ENCODE measurements at regions not wholly inside any gene's neighbourhood (a gene's known extent, or its start where the extent isn't known, plus 50 kb on each side); places are given as distances from the start of the nearest gene placed in this dataset.
"Not testable (repeated sequence)": the region's sequence is repeated elsewhere in the genome, so short reads cannot be mapped to it uniquely, and the experiment has no call there.

- peak; percentile 81 for DNase-seq (ENCODE audit: low spot score)
Measured at GRCh38 chr19:5290336-5291262, 50.0 kb downstream of the PTPRS start.

DNA sequence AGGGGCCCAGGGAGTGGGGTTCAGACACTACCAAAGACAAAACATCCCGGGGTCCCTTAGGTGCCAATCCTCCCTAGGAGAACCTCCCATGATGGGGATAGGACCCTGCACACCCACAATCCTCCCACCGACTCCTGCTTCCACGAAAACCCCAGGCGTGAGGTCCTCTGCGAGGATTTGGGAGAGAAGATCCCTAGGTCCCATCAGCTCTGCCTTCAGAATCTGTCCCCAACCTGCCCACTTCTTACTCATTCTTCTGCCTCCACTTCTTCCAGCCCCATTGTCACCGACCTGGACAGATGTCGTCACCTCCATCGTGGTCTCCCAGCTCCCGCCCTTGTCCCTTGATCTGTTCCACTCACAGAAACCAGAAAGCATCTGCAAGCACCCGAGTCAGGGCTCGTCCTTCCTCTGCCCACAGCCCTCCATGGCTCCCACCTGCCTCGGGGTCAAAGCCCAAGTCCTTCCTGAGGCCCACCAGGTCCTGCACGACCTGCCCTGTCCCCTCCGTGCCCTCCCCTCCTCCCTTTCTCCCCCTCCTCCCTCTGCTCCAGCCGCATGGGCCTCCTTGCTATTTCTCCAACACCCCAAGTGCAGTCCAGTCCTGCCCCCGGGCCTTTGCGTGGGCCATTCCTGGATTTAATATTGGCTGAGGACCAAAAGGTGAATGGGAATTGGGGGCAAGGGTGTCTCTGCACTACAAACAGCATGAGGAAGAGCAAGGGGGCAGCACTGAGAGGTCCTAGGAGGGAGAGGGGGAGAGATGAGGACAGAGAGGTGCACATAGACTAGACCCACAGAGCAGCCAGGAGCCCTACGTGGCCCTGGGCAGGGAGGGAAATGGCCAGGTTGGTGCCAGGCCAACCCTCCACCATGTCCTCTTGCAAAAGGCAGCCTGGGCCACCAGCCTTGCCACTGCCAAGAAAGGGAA, 51.3 kb downstream of the PTPRS start:
- DNase-seq (ENCODE audit: low spot score) = no peak

- no peak for DNase-seq (ENCODE audit: low spot score)
Measured at GRCh38 chr19:5288347-5288739, 52.3 kb downstream of the PTPRS start.

DNA sequence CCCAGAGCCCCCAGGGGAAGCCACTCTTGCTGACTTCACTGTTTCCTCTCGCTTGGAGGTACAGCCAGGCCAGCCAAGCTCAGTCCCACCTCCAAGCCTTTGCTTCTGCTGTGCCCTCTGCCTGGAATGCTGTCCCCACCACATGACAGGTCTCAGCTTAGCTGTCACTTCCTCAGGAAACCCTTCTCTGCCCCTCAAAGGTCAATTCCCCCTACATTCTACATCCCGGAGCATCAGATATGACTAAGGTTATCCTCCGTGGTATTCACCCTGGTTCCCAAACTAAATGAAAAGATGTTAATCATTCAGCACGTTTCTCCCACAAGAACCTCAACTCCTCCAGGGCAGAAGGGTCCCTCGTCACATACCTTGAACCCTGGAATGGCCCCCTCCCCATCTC, 53.5 kb downstream of the PTPRS start:
- no peak for DNase-seq (ENCODE audit: low spot score)

DNA sequence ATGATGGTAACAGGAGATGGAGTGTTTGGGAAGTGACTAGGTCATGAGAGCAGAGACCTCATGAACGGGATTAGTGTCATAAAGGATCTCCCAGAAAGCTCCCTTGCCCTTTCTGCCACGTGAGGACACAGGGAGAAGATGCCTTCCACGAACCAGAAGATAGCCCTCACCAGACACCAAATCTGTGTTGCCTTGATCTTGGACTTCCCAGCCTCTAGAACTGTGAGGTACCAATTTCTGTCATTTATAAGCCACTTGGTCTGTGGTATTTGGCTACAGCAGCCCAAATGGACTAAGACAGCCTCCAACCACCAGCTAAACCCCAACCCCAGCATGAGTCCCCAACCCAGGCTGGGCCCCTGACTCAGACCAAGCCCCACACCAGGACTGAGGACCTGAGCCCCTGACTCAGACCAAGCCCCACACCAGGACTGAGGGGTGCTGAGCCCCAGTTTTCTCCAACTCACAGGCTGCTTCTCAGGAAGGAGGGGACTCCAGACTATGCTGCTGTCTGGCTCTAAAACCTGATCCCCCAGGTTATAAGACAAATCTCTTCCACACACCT, 54.1 kb downstream of the PTPRS start:
- no peak for DNase-seq (ENCODE audit: low spot score)

- no peak for DNase-seq (ENCODE audit: low spot score)
Measured at GRCh38 chr19:5285955-5286354, 54.7 kb downstream of the PTPRS start.

- no peak for DNase-seq (ENCODE audit: low spot score)
Measured at GRCh38 chr19:5285311-5285710, 55.3 kb downstream of the PTPRS start.

DNA sequence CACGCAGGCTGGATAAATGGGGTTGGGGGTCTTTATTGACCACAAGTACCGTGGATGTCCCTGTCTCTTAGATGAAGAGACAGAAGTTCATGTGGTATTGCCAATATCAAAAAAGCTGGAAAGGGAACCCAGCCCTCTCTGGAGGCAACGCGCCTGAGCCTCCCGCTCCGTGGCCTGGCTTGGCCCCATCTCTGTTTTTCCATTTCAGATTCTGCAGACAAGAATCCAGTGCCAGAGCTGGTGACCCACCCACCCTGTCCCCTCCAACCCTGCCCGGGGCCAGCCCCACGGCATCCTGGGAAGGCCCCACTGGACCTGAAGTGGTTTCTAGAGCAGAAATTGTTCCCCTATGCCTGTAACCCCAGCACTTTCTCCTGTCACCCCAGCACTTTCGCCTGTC, 57.7 kb downstream of the PTPRS start:
- DNase-seq (ENCODE audit: low spot score) = no peak

- no peak for DNase-seq (ENCODE audit: low spot score)
Measured at GRCh38 chr19:5281588-5281987, 59.0 kb downstream of the PTPRS start.

DNA sequence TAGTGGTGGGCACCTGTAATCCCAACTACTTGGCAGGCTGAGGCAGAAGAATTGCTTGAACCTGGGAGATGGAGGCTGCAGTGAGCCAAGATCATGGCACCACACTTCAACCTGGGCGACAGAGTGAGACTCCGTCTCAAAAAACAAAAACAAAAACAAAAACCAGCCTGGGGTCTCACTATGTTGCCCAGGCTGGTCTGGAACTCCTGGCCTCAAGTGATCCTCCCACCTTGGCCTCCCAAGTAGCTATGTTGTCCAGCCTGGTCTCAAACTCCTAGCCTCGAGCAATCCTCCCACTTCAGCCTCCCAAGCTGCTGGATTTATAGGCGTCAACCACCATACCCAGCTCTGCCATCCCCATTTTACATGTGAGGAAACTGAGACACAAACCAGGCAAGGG, 64.9 kb downstream of the PTPRS start:
- not testable (repeated sequence) for DNase-seq (ENCODE audit: low spot score)

GRCh38 chr19:5273782-5274181, 66.8 kb downstream of the PTPRS start:
- DNase-seq (ENCODE audit: low spot score) = no peak

DNA sequence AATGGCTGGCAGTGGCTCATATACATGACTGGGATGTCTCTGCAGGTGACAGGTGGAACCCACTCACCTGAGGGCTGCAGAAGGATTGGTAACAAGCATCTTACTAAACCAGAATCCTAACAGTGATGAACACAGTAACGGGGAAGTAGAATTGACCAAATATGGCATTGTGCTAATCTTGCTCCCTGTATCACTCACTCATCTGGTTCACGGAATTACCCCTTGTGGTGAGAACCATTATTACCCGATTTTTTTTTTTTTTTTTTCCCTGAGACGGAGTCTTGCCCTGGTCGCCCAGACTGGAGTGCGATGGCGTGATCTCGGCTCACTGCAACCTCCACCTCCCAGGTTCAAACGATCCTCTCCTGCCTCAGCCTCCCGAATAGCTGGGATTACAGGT, 69.5 kb downstream of the PTPRS start:
- no peak for DNase-seq (ENCODE audit: low spot score)

GRCh38 chr19:5269926-5270325, 70.7 kb downstream of the PTPRS start:
- DNase-seq (ENCODE audit: low spot score) = no peak

GRCh38 chr19:5269279-5269678, 71.3 kb downstream of the PTPRS start:
- no peak for DNase-seq (ENCODE audit: low spot score)

- DNase-seq (ENCODE audit: low spot score) = no peak
Measured at GRCh38 chr19:5268801-5269200, 71.8 kb downstream of the PTPRS start.

GRCh38 chr19:5265260-5265659, 75.4 kb downstream of the PTPRS start:
- no peak for DNase-seq (ENCODE audit: low spot score)

GRCh38 chr19:5264453-5264852, 76.2 kb downstream of the PTPRS start:
- no peak for DNase-seq (ENCODE audit: low spot score)

DNA sequence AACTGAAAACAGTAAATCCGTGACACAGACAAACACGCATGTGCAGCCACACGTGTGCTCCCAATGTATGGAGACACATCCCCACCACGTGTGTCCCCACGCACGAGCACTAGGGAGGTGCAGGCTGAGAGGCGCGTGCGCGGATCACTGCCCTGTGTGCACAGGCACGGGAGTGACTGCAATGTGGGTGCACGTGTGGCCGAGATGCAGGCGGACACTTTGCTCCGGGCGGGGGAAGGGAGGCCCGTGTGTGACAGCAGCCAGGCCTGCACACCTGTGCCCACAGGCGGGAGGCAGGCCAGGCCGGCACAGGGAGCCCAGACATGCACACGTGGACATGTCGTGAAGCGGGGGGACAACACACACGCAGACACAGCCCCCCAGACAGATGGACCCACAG, 77.0 kb downstream of the PTPRS start:
- no peak for DNase-seq (ENCODE audit: low spot score)

- no peak for DNase-seq (ENCODE audit: low spot score)
Measured at GRCh38 chr19:5262721-5263120, 77.9 kb downstream of the PTPRS start.

- no peak for DNase-seq (ENCODE audit: low spot score)
Measured at GRCh38 chr19:5261156-5261890, 79.3 kb downstream of the PTPRS start.

- DNase-seq (ENCODE audit: low spot score) = no peak
Measured at GRCh38 chr19:5260381-5260967, 80.1 kb downstream of the PTPRS start.
